ENCODE measurements at regions not wholly inside any gene's neighbourhood (a gene's known extent, or its start where the extent isn't known, plus 50 kb on each side); places are given as distances from the start of the nearest gene placed in this dataset.

DNA sequence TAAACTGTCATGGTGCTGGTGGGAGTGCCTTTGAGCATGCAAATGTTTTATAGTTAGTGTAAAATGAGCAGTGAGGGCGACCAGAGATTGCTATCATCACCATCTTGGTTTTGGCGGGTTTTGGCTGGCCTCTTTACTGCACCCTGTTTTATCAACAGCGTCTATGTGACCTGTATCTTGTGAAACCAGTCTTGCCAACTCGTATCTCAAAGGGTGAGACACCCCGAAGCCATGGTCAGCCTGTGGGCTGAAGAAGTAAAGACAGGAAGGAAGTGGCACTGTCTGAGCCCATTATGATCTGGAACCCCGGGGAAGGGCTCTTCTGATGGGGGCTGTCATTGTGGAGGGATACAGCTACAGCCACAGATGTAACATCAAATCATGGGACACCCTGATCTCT lies 81.5 kb upstream of the FAM216B start:
- DNase-seq (ENCODE audit: low spot score): no peak
- TF ChIP-seq, protein P1, sequence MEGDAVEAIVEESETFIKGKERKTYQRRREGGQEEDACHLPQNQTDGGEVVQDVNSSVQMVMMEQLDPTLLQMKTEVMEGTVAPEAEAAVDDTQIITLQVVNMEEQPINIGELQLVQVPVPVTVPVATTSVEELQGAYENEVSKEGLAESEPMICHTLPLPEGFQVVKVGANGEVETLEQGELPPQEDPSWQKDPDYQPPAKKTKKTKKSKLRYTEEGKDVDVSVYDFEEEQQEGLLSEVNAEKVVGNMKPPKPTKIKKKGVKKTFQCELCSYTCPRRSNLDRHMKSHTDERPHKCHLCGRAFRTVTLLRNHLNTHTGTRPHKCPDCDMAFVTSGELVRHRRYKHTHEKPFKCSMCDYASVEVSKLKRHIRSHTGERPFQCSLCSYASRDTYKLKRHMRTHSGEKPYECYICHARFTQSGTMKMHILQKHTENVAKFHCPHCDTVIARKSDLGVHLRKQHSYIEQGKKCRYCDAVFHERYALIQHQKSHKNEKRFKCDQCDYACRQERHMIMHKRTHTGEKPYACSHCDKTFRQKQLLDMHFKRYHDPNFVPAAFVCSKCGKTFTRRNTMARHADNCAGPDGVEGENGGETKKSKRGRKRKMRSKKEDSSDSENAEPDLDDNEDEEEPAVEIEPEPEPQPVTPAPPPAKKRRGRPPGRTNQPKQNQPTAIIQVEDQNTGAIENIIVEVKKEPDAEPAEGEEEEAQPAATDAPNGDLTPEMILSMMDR (IDR thresholded peaks at IDR 0.05; ENCODE audit: extremely low read depth, insufficient read depth, missing control alignments): no peak
- in situ Hi-C loops (cut with MboI; ENCODE audit: low pct_unique_long_range_greater_than_20kb, low sequenced_read_pairs, unreplicated experiment): no loop called here

DNA sequence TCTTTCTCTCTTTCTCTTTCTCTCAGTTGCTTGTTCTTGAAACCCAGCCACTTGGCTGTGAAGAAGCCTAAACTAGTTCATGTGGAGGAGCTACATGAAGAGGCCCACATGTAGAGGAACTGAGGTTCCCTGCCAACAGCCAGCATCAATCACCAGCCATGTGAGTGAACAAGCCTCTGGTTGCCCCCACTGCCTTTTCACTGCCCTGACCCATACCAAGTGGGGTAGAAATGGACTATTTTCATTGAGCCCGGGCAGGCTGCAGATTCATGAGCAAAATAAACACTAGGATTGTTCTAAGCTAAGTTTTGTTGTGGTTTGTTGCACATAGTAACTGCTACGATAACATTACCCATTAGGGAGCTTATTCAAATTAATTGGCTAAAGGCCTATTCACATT lies 78.7 kb upstream of the FAM216B start:
- no peak for DNase-seq (ENCODE audit: low spot score)
- in situ Hi-C loops (cut with MboI; ENCODE audit: low pct_unique_long_range_greater_than_20kb, low sequenced_read_pairs, unreplicated experiment): no loop called here
- TF ChIP-seq, protein P1 (IDR thresholded peaks at IDR 0.05; ENCODE audit: extremely low read depth, insufficient read depth, missing control alignments): no peak

DNA sequence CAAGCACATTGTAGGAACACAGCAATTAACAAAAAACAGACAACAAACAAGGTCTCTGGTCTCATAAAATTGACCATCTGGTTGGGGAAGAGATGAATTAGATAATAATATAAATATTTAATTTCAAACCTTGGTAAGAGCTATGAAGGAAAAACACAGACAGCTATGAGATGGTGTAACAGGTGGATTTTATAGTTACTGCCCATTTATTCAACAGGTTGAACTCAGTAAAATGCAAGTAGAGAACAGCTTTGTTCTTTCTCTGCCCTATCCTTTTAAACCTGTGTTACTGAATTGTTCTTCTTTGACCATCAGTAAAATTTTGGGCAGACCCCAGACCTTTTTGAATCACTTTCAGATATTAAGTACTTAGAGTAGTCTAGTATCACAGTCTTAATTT lies 77.6 kb upstream of the FAM216B start:
- TF ChIP-seq, protein P1 (IDR thresholded peaks at IDR 0.05; ENCODE audit: extremely low read depth, insufficient read depth, missing control alignments): no peak
- in situ Hi-C loops (cut with MboI; ENCODE audit: low pct_unique_long_range_greater_than_20kb, low sequenced_read_pairs, unreplicated experiment): no loop called here

DNA sequence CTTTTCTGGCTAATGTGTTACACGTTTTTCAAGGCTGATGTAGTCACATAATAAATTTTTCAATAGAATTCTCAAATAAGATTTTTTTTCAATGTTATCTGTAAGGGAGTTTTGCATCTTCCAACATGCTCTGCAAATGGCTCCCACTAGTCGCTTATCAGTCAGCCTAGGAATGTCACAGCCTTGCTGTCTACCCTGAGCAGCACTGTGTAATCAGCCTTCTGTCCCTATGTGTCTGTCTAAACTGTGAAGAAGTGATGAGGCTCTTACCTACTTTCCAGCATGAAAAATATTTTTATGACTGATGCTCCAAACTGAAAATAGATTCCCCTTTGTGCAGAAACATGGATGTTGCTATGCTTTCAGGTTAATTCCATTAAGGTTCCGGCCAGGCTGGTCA lies 75.1 kb upstream of the FAM216B start:
- TF ChIP-seq, protein P1 (IDR thresholded peaks at IDR 0.05; ENCODE audit: extremely low read depth, insufficient read depth, missing control alignments): no peak
- in situ Hi-C loops (cut with MboI; ENCODE audit: low pct_unique_long_range_greater_than_20kb, low sequenced_read_pairs, unreplicated experiment): no loop called here

More for the DNA sequence above, 77.6 kb upstream of the FAM216B start:
- no peak for DNase-seq (ENCODE audit: low spot score)

DNA sequence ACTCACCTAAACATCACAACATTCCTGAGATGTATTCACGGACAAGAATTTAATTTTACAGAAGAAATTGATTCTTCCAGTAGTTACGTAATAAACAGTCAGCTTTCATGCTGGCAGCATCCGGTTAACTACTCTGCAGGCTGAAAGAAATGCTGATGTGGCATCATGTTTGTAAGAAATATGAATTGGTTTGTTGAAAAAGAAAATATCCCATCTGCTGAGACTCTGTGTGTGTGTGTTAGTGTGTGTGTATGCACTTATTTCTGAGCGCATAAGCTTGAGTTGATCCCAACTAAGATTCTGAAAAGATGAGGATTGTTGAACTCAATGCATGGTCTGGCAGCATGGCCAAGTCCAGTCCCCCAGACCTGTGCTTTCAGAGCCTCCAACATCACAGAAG lies 74.3 kb upstream of the FAM216B start:
- TF ChIP-seq, protein P1 (IDR thresholded peaks at IDR 0.05; ENCODE audit: extremely low read depth, insufficient read depth, missing control alignments): no peak
- in situ Hi-C loops (cut with MboI; ENCODE audit: low pct_unique_long_range_greater_than_20kb, low sequenced_read_pairs, unreplicated experiment): no loop called here
- DNase-seq (ENCODE audit: low spot score): no peak

More for the DNA sequence above, 75.1 kb upstream of the FAM216B start:
- DNase-seq (ENCODE audit: low spot score): no peak

DNA sequence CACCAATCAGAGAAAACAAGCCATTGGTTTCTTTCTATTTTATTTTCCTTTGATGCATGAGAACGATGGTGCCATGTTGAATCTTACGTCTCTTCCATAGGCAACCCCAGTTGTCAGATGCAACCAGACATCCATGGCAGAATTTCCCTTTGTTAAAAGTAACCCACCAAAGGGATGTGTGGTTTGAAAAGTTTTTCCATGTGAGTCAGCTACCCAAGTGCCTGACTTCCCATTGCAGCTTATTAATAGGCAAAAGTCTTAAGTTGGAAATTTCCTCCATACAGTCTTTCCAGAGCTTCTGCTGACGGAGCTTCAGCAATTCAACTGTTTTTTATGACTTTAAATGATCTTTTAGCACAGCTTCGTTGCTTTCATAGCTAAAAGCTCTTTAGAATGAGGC lies 73.8 kb upstream of the FAM216B start:
- DNase-seq (ENCODE audit: low spot score): no peak
- in situ Hi-C loops (cut with MboI; ENCODE audit: low pct_unique_long_range_greater_than_20kb, low sequenced_read_pairs, unreplicated experiment): no loop called here

More for the DNA sequence above, 73.8 kb upstream of the FAM216B start:
- TF ChIP-seq, protein P1 (IDR thresholded peaks at IDR 0.05; ENCODE audit: extremely low read depth, insufficient read depth, missing control alignments): no peak

Measured in GM13977 (cell line).